Keratinocyte (primary cell): ENCODE measurements at regions not wholly inside any gene's neighbourhood (a gene's known extent, or its start where the extent isn't known, plus 50 kb on each side); places are given as distances from the start of the nearest gene placed in this dataset.

Source experiments
- DNase-seq: peaks from one replicate; pipeline ENCODE4 v3.0.0-alpha.2; 2011; ENCODE audit warnings: low read depth, missing footprints, low spot score
- FAIRE-seq: peaks from 2 replicates; lab custom pipeline; 2011; peaks lifted over from hg19 to GRCh38; lab: Jason Lieb, UNC
- H2AFZ ChIP-seq: 2 replicates; pipeline ENCODE4 v1.6.0; 2012; ENCODE audit warnings: low read length, control low read depth, inconsistent platforms; ENCODE audit not compliant: control insufficient read depth
- H3K27ac ChIP-seq: 2 replicates; pipeline ENCODE4 v1.5.1; 2011; ENCODE audit warnings: low read length; ENCODE audit not compliant: control insufficient read depth, insufficient read depth
- H3K27me3 ChIP-seq: 3 replicates; pipeline ENCODE4 v1.6.0; 2011; ENCODE audit warnings: low read length; ENCODE audit not compliant: control insufficient read depth, insufficient read depth; ENCODE audit errors: extremely low read depth
- H3K36me3 ChIP-seq, 2 experiments: 2 replicates in 1 of 2; 3 replicates in 1 of 2; pipeline ENCODE4 v1.5.1; 2011; ENCODE audit warnings: low read length in 2 of 2, mild to moderate bottlenecking in 1 of 2; ENCODE audit not compliant: control insufficient read depth in 2 of 2, insufficient read depth in 2 of 2; ENCODE audit errors: extremely low read depth in 1 of 2
- H3K4me1 ChIP-seq: 3 replicates; pipeline ENCODE4 v1.5.1; 2011; ENCODE audit warnings: low read length; ENCODE audit not compliant: control insufficient read depth, insufficient read depth; ENCODE audit errors: extremely low read depth
- H3K4me2 ChIP-seq: 3 replicates; pipeline ENCODE4 v1.6.0; 2011; ENCODE audit warnings: low read depth, low read length; ENCODE audit not compliant: control insufficient read depth, insufficient read depth; ENCODE audit errors: extremely low read depth
- H3K4me3 ChIP-seq, 3 experiments: fragments of 200-600 bp in 1 of 3; sonication (generic) in 1 of 3; 2 replicates in 2 of 3; 3 replicates in 1 of 3; pipeline ENCODE4 v1.5.1; 2011 to 2016; ENCODE audit warnings: low read length in 3 of 3, mild to moderate bottlenecking in 3 of 3, control low read depth in 2 of 3, inconsistent platforms in 1 of 3, low read depth in 1 of 3, mixed read lengths in 1 of 3, mixed run types in 1 of 3, moderate library complexity in 1 of 3; ENCODE audit not compliant: control insufficient read depth in 2 of 3, insufficient read depth in 2 of 3; ENCODE audit errors: extremely low read depth in 1 of 3
- H3K79me2 ChIP-seq: 2 replicates; pipeline ENCODE4 v1.6.0; 2012; ENCODE audit warnings: low read length; ENCODE audit not compliant: control insufficient read depth, insufficient read depth
- H3K9ac ChIP-seq: 3 replicates; pipeline ENCODE4 v1.6.0; 2011; ENCODE audit warnings: low read length; ENCODE audit not compliant: control insufficient read depth, insufficient read depth; ENCODE audit errors: extremely low read depth
- H3K9me1 ChIP-seq: 3 replicates; pipeline ENCODE4 v1.6.0; 2011; ENCODE audit warnings: low read length; ENCODE audit not compliant: control insufficient read depth, insufficient read depth; ENCODE audit errors: extremely low read depth
- H3K9me3 ChIP-seq: 2 replicates; pipeline ENCODE4 v1.5.1; 2012; ENCODE audit warnings: low read depth, low read length; ENCODE audit not compliant: control insufficient read depth
- H4K20me1 ChIP-seq: 3 replicates; pipeline ENCODE4 v1.6.0; 2011; ENCODE audit warnings: low read length; ENCODE audit not compliant: control insufficient read depth, insufficient read depth; ENCODE audit errors: extremely low read depth
- CTCF ChIP-seq, 3 experiments: IDR thresholded peaks in 1 of 3; conservative IDR thresholded peaks in 1 of 3; optimal IDR thresholded peaks in 1 of 3; 2 replicates in 2 of 3; 3 replicates in 1 of 3; pipeline versions ENCODE3 to v1.5.1; 2011; ENCODE audit warnings: low read length in 3 of 3, mild to moderate bottlenecking in 3 of 3, moderate library complexity in 2 of 3, control low read depth in 1 of 3, inconsistent platforms in 1 of 3; ENCODE audit not compliant: insufficient read depth in 2 of 3; ENCODE audit errors: extremely low read depth in 1 of 3
- EZH2 ChIP-seq: IDR thresholded peaks from one replicate; pipeline ENCODE4 v1.6.1; 2012; ENCODE audit warnings: inconsistent platforms, mild to moderate bottlenecking, low read length, moderate library complexity
- dilution Hi-C: fragments of 300-500 bp; cut with MboI; formaldehyde crosslinking; loops from one replicate; pipeline ENCODE4 v1.7.0; 2020; ENCODE audit warnings: low sequenced_read_pairs; ENCODE audit not compliant: extremely low pct_ligation_motif_present

- Histone ChIP-seq H3K27ac (no peak overlapping the region), H3K9me1 (no peaks in the 10 kb centered on the region), H3K4me2 (no peak overlapping the region), H3K4me1 (no peaks in the 10 kb centered on the region), H2AFZ (no peak overlapping the region), H3K9me3 (no peaks in the 10 kb centered on the region), H3K27me3 (no peaks in the 10 kb centered on the region), H3K79me2 (no peaks in the 10 kb centered on the region), H4K20me1 (no peaks in the 10 kb centered on the region), H3K4me3 (no peak overlapping the region), H3K9ac (no peak overlapping the region), H3K36me3 (no peaks in the 10 kb centered on the region)
- TF ChIP-seq CTCF (optimal IDR thresholded peaks at IDR 0.05 in 1 of 3, IDR thresholded peaks at IDR 0.05 in 1 of 3, conservative IDR thresholded peaks at IDR 0.05 in 1 of 3; ENCODE audit: extremely low read depth in 1 of 3, insufficient read depth in 2 of 3, low read length in 3 of 3) (no peak), EZH2 (no peak)
- no peak for DNase-seq
- no peak for FAIRE-seq
- dilution Hi-C loops, result no loop called here
Measured at GRCh38 chr5:155884041-155884440, 442.9 kb upstream of the SGCD start.

GRCh38 chr5:155885199-155885598 lies 441.8 kb upstream of the SGCD start:
- H3K4me1 ChIP-seq, result no peaks in the 10 kb centered on the region
- H2AFZ ChIP-seq, result no peak overlapping the region
- dilution Hi-C loops, result no loop called here
- H3K9me1 ChIP-seq, result no peaks in the 10 kb centered on the region
- no peak for FAIRE-seq
- H3K4me3 ChIP-seq, result no peak overlapping the region
- no peak for TF ChIP-seq CTCF (optimal IDR thresholded peaks at IDR 0.05 in 1 of 3, IDR thresholded peaks at IDR 0.05 in 1 of 3, conservative IDR thresholded peaks at IDR 0.05 in 1 of 3; ENCODE audit: extremely low read depth in 1 of 3, insufficient read depth in 2 of 3, low read length in 3 of 3)
- no peak for TF ChIP-seq EZH2
- H3K36me3 ChIP-seq, result no peaks in the 10 kb centered on the region
- H3K27me3 ChIP-seq, result no peaks in the 10 kb centered on the region
- no peak overlapping the region for H3K9ac ChIP-seq
- H3K79me2 ChIP-seq, result no peaks in the 10 kb centered on the region
- no peak overlapping the region for H3K27ac ChIP-seq
- H3K4me2 ChIP-seq, result no peak overlapping the region
- no peak for DNase-seq
- no peaks in the 10 kb centered on the region for H4K20me1 ChIP-seq
- peaks cover 2% of the 10 kb centered on the region for H3K9me3 ChIP-seq
